WERI-Rb-1 (cell line): ENCODE measurements at regions not wholly inside any gene's neighbourhood (a gene's known extent, or its start where the extent isn't known, plus 50 kb on each side); places are given as distances from the start of the nearest gene placed in this dataset.

Experiments used
- DNase-seq: peaks from one replicate; pipeline ENCODE4 v3.0.0-alpha.2; 2020
- H3K27ac ChIP-seq: fragments of 250-450 bp; sonication (Bioruptor Pico); 2 replicates; pipeline ENCODE4 v1.5.1; 2020; ENCODE audit warnings: mild to moderate bottlenecking, moderate library complexity
- H3K27me3 ChIP-seq: fragments of 250-450 bp; sonication (Bioruptor Pico); 2 replicates; pipeline ENCODE4 v1.5.1; 2021; ENCODE audit warnings: mild to moderate bottlenecking, low read depth, moderate library complexity; ENCODE audit not compliant: insufficient read depth, severe bottlenecking
- H3K36me3 ChIP-seq: fragments of 250-450 bp; sonication (Bioruptor Pico); 2 replicates; pipeline ENCODE4 v1.5.1; 2020; ENCODE audit warnings: mild to moderate bottlenecking, moderate library complexity
- H3K4me3 ChIP-seq: 2 replicates; pipeline ENCODE4 v1.5.1; 2011; ENCODE audit warnings: low read depth, mild to moderate bottlenecking, control low read depth, low read length
- H3K9me3 ChIP-seq: fragments of 250-450 bp; sonication (Bioruptor Pico); 2 replicates; pipeline ENCODE4 v1.5.1; 2021; ENCODE audit warnings: mild to moderate bottlenecking, moderate library complexity; ENCODE audit not compliant: severe bottlenecking
- TF ChIP-seq, protein P1 (sequence below): IDR thresholded peaks from 2 replicates; pipeline ENCODE4 v1.5.1; 2011; ENCODE audit warnings: low read depth, mild to moderate bottlenecking, control low read depth, inconsistent platforms, low read length

DNA sequence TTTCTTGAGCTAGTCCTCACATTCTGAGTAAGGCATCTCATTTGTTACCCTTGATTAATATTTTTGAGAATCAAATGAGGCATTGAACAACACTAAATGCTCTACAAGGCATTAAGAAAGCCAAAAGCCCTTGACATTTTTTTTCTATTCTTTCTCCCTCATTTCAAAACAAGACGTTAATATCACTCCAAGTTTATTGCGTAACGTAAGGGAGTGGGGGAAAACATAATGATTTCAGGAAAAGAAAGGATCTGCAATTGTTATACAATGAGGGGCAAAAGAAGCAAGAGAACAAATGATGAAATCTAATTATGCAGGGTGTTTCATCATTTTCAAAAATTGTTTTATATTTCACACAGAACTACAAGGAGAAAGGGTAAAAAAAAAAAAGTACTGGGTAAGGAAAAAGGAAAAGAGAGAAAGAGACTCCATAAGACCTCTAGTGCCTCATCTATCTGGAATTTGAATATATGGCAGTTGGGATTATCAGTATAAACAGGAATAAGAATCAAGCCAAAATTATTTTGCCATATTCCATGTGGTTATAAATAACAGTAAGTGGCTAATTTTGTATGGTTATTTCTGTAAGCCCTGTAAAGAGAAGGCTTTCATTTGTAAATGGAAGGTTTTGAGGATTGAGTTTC lies 163.0 kb downstream of the ABCA8 start:
- Histone ChIP-seq H3K36me3 (no peaks in the 10 kb centered on the region), H3K27ac (no peak overlapping the region), H3K9me3 (no peaks in the 10 kb centered on the region), H3K4me3 (no peak overlapping the region), H3K27me3 (no peaks in the 10 kb centered on the region)
- TF ChIP-seq, protein P1, sequence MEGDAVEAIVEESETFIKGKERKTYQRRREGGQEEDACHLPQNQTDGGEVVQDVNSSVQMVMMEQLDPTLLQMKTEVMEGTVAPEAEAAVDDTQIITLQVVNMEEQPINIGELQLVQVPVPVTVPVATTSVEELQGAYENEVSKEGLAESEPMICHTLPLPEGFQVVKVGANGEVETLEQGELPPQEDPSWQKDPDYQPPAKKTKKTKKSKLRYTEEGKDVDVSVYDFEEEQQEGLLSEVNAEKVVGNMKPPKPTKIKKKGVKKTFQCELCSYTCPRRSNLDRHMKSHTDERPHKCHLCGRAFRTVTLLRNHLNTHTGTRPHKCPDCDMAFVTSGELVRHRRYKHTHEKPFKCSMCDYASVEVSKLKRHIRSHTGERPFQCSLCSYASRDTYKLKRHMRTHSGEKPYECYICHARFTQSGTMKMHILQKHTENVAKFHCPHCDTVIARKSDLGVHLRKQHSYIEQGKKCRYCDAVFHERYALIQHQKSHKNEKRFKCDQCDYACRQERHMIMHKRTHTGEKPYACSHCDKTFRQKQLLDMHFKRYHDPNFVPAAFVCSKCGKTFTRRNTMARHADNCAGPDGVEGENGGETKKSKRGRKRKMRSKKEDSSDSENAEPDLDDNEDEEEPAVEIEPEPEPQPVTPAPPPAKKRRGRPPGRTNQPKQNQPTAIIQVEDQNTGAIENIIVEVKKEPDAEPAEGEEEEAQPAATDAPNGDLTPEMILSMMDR, result no peak
- no peak for DNase-seq

- TF ChIP-seq, protein P1, result no peak
- H3K27me3 ChIP-seq, result no peaks in the 10 kb centered on the region
- no peak overlapping the region for H3K4me3 ChIP-seq
- no peak for DNase-seq
- H3K36me3 ChIP-seq, result no peaks in the 10 kb centered on the region
- no peaks in the 10 kb centered on the region for H3K9me3 ChIP-seq
- H3K27ac ChIP-seq, result no peak overlapping the region
Measured at GRCh38 chr17:68790931-68791330, 164.3 kb downstream of the ABCA8 start.

GRCh38 chr17:68790492-68790891 lies 164.7 kb downstream of the ABCA8 start:
- TF ChIP-seq, protein P1, result no peak
- Histone ChIP-seq H3K27me3 (no peaks in the 10 kb centered on the region), H3K9me3 (no peaks in the 10 kb centered on the region), H3K36me3 (no peaks in the 10 kb centered on the region), H3K4me3 (no peak overlapping the region), H3K27ac (no peak overlapping the region)
- DNase-seq, result no peak

GRCh38 chr17:68789203-68789962 lies 165.8 kb downstream of the ABCA8 start:
- no peak for DNase-seq
- no peaks in the 10 kb centered on the region for H3K27me3 ChIP-seq
- H3K9me3 ChIP-seq, result no peaks in the 10 kb centered on the region
- no peak overlapping the region for H3K27ac ChIP-seq
- TF ChIP-seq, protein P1, result no peak
- H3K36me3 ChIP-seq, result no peaks in the 10 kb centered on the region
- H3K4me3 ChIP-seq, result no peak overlapping the region

DNA sequence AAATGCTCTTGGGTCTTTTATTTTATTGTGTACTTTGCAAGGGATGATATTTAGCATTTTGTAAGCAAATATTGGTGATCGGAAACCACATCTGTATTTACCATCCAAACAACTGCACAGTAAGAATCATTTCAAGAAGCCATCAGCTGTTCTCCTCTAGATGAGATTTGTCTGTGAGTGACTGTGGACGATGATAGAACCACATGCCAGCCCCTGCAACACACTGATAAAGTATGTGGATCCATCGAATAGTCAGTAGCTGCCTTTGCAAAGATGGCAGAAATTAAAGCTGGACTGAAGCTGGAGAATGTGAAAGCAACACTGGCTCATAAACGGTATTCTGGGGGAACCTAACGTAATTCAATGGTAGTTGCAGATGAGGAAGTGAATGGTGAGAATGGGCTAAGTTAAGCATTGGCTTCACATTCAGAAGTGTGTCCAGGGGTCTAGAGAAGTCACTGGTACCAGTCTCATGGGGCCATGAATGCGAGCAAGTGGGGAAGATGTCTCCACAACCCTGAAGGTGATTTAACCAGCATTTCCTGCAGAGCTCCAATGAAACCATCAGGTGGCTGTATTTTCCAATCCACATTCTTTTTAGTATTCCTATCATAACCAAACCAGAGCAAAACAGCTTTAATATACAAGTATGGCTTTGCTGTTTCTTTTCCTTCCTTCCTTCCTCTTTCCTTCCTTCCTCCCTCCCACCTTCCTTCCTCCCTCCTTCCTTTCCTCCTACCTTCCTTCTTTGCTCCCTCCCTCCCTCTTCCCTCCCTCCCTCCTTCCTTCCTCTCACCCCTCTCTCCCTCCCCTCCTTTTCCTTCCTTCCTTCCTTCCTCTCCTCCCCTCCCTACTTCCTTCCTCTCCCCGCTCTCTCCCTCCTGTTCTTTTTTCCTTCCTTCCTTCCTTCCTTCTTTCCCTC lies 169.4 kb downstream of the ABCA8 start:
- H3K27me3 ChIP-seq, result no peaks in the 10 kb centered on the region
- no peaks in the 10 kb centered on the region for H3K36me3 ChIP-seq
- no peak overlapping the region for H3K27ac ChIP-seq
- TF ChIP-seq, protein P1, result 0 out of 2 replicates have a peak, but pooled peaks have one; percentile 2
- H3K9me3 ChIP-seq, result no peaks in the 10 kb centered on the region
- H3K4me3 ChIP-seq, result no peak overlapping the region
- DNase-seq, result no peak
